HG02870 (cell line): ENCODE measurements at regions not wholly inside any gene's neighbourhood (a gene's known extent, or its start where the extent isn't known, plus 50 kb on each side); places are given as distances from the start of the nearest gene placed in this dataset.
"Not testable (repeated sequence)": the region's sequence is repeated elsewhere in the genome, so short reads cannot be mapped to it uniquely, and the experiment has no call there.

Experiments
- ATAC-seq: cut with Tn5 transposase; IDR thresholded peaks from one replicate; pipeline ENCODE4 v1.9.1; 2021; ENCODE audit warnings: mild to moderate bottlenecking, moderate library complexity; ENCODE audit not compliant: unreplicated experiment

DNA sequence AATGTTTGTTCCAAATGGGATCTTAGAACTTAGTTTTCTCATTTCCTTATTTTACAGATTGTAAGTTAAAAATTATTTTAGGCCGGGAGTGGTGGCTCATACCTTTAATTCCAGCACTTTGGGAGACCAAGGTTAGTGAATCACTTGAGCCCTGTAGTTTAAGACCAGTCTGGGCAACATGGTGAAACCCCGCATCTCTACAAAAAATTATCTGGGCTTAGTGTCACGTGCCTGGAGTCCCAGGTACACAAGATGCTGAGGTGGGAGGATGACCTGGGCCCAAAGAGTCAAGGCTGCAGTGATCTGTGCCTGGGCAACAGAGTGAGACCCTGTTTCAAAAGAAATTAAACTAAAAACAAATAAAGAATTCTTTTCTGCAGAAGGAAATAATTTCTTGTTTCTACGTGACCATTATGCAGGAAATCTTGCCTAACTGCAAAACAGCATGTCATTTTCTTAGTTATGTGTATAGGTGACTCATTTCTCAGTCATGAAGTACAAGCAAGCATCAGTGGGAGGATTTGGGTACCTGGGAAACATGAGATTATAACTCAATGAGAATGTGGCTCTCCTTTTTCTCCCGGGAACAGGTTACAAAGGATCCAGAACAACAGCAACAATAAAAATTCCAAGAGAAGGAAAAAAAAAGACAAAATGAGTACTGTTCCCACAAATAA, 375.1 kb upstream of the ST8SIA4 start:
- no peak for ATAC-seq

DNA sequence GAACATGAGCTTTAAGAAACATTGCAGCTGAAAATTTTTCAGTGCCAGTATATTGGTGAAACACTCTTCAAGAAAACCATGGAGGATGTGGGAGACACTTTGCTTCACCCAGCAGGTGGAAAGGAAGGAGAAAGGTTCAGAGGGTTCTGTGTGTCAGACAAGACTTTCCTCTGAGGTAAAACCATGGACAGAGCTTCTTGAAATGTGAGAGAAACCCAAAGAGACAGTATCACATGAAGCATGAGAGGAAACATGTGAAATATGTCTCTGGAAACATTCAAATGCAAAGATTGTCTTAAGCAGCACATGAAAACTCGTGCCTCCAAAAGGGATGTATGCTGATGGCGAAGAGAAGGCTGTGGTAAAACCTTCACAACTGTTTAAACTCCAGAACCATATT, 368.9 kb upstream of the ST8SIA4 start:
- no peak for ATAC-seq

DNA sequence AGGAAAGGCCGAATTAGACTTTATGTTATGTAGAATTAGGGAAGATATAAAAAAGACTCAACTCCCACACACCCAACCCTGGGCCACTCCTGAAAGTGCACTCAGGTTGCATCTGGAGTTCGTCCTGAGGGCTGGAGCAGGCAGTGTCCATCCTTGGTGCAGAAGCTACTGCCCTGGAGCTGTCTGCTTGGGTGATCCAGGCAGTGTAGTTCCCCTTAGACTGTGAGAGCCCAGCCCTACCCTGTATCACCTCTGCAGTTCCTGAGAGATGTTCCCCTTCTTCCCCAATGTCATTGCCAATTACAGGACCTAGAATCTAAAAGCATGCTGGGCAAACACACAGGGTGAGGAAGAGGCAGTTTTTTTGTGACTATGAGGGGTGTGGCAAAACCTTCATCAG, 368.3 kb upstream of the ST8SIA4 start:
- no peak for ATAC-seq

DNA sequence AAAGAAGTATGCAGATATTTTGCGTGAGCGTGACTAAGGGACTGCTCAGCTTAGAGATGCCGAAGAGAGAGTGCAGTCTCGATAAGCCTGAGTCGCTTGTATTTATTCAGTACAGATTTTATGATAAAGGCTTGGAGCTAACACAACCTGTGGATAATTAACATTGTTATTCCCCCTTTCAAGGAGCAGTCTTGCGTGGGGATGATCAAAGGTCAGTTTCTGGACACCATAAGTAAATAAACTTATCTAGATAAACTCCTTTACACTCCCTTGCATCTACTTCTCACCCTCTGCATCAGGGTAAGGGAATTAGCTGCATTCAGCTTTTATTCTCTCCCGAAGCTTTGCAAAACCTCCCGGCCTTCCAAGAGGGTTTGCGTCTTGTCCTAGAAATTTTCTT, 357.8 kb upstream of the ST8SIA4 start:
- ATAC-seq = no peak

DNA sequence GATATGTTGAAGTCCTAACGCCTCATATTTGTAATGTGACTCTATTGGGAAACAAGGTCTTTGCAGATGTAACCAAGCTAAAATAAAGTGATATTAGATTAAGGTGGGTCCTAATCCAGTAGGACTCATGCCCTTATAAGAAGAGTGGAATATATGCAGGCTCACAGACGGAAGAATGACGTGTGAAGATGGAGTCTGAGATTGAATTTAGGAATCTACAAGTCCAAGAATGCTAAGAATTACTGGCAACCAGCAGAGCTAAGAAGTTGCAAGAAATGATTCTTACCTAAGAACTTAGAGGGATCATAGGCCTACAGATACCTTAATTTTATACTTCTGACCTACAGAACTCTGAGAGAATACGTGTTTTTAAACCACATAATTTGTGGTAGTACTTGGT, 350.0 kb upstream of the ST8SIA4 start:
- no peak for ATAC-seq

DNA sequence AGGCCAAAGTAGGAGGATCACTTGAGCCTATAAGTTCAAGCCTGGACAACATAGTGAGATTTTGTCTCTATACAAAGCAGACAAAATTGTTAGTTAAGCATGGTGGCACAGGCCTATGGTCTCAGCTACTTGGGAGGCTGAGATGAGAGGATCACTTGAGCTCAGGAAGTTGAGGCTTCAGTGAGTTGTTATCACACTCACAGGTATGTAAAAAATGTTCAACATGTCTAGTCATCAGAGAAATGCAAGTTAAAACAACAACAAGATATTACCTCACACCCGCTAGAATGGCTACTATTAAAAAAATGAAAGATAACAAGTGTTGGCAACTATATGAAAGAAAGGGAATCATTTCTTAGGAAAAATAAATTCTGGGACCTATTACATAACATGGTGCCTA, 341.5 kb upstream of the ST8SIA4 start:
- no peak for ATAC-seq

DNA sequence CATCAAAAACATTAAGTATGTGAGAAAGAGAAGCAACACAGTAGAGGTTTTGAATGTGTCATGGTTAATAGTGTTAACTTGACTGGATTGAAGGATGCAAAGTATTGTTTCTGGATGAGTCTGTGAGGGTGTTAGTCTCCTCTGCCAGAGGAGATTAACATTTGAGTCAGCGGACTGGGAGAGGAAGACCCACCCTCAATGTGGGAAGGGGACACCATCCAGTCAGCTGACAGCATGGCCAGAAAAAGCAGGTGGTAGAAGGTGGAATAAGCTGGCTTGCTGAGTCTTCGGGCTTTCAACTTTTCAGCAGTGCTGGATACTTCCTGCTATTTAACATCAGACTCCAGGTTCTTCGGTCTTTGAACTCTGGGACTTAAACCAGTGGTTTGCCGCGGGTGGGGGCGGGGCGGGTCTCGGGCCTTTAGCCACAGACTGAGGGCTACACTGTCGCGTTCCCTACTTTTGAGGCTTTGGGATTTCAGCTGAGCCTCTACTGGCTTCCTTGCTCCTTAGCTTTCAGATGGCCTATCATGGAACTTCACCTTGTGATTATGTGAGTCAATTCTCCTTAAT, 309.9 kb upstream of the ST8SIA4 start:
- ATAC-seq = no peak

DNA sequence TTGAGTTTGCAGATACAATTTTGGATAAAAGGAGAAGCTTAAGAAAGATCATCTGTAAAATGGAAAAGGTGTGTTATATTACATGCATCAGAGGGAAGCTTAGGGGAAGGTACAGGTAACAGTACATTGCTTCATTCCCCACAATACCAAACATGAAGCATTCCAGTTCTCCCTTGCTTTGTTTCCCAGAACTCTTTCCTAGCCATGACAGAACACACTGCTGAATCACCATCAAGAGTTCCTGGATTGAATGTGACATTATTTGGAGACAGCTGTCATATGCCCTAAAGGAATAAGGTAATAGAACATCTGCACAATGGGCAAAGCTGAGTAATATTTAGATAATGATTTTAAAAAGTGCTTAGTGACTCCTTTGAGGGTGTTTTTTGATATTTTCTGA, 303.5 kb upstream of the ST8SIA4 start:
- ATAC-seq = no peak

DNA sequence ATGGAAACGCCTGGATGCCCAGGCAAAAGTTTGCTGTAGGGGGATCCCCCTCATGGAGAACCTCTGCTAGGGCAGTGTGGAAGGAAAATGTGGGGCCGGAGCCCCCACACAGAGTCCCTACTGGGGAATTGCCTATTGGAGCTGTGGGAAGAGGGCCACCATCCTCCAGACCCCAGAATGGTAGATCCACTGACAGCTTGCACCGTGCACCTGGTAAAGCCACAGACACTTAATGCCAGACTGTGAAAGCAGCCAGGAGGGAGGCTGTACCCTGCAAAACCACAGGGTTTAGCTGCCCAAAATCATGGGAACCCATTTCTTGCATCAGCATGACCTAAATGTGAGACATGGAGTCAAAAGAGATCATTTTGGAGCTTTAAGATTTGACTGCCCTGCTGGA, 302.0 kb upstream of the ST8SIA4 start:
- not testable (repeated sequence) for ATAC-seq

DNA sequence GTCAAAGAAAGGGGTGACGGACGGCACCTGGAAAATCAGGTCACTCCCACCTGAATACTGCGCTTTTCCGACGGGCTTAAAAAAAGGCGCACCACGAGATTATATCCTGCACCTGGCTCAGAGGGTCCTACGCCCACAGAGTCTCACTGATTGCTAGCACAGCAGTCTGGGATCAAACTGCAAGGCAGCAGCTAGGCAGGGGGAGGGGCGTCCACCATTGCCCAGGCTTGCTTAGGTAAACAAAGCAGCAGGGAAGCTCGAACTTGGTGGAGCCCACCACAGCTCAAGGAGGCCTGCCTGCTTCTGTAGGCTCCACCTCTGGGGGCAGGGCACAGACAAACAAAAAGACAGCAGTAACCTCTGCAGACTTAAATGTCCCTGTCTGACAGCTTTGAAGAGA, 277.3 kb upstream of the ST8SIA4 start:
- not testable (repeated sequence) for ATAC-seq

DNA sequence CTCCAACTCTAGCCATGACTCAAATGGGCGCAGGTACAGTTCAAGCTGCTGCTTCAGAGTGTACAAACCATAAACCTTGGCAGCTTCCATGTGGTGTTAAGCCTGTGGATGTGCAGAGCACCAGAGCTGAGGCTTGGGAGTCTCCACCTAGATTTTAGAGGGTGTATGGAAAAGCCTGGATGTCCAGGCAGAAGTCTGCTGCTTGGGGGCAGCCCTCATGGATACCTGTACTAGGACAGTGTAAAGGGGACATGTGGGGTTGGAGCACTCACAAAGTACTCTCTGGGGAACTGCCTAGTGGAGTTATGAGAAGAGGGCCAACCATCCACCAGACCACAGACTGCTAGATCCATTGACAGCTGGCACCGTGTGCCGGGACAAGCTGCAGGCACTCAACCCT, 273.5 kb upstream of the ST8SIA4 start:
- ATAC-seq = no peak

DNA sequence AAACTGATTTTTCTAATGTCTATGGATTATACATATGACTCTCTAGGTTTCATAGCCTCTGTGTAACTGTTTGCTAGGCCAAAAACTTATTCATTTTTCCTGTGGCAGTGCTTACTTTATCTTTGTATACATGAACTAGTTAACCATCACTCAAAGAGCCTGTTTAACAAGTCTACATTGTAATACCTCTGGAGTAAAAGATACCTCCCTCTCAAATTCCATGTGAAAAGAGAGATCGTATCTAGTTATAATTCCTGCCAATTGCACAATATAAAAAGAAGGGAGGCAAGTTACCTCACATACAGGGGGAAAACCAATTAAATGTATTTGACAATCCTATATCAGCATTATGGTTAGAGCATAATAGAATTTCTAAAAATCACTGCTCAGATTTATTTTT, 271.9 kb upstream of the ST8SIA4 start:
- ATAC-seq = no peak

DNA sequence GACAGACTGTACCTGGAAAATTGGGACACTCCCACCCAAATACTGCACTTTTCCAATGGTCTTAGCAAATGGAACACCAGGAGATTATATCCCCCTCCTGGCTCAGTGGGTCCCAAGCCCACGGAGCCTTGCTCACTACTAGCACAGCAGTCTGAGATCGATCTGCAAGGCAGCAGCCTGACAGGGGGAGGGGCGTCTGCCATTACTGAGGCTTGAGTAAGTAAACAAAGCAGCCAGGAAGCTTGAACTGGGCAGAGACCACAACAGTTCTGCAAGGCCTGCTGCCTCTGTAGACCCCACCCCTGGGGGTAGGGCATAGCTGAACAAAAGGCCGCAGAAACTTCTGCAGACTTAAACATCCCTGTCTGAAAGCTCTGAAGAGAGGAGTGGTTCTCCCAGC, 260.0 kb upstream of the ST8SIA4 start:
- no peak for ATAC-seq

DNA sequence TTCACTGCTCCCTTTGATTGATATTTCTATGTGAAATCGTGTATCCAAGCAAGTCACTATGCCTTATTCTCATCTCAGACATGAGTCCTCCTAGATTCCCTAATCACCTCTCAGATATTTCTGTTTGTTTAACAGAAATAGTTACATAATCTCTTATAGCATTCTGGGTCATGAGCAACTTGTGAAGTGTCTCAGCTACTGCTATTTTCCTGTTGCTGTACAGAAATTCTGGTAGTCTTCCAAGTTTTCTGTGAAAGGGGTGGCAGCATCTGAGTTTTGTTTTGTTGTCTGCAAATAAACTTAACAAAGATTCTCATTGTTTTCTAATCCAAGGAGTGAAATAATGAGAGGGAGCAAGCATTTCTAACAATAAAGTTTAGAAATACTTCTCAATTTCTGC, 256.9 kb upstream of the ST8SIA4 start:
- no peak for ATAC-seq

DNA sequence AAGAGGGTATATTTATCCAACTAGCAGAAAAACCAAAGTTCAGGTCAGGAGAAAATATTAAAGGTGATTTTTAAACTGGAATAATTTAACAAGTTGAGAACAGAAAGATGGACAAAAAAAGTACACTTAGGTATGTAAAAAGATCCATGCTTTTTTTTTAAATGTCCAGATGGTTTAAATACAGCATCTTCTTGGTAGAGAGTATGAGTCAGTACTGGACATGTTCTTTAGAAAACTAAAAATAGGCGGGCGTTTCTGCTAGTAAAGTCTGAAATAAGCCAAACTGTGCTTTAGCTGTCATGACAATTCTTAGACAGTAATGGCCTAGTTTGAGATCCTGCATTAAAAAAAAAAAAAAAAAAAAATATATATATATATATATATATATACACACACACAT, 255.9 kb upstream of the ST8SIA4 start:
- ATAC-seq = no peak

DNA sequence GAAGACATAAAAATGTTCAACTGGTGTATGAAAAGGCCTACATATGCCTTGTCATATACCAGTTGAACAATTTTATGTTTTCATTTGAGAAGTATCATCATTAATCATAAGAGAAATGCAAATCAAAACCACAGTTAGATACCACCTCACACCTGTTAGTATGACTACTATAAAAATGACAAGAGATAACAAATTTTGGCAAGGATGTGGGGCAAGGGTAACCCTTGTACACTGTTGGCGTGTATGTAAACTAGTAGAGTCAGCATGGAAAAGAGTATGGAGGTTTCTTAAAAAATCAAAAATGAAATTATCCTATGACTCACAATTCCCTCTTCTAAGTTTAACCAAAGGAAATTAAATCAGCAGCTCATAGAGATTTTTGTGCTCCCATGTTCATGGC, 250.4 kb upstream of the ST8SIA4 start:
- no peak for ATAC-seq

DNA sequence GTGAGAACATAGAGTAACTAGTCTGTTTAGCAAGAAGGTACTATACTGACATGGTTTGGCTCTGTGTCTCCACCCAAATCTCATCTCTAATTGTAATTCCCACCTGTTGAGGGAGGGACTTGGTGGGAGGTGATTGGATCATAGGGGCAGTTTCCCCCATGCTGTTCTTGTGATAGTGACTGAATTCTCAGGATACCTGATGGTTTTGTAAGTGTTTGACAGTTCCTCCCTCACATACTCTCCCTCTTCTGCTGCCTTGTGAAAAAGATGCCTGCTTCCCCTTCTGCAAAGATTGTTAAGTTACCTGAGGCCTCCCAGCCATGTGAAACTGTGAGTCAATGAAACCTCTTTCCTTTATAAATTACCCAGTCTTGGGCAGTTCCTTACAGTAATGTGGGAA, 240.4 kb upstream of the ST8SIA4 start:
- ATAC-seq = no peak

DNA sequence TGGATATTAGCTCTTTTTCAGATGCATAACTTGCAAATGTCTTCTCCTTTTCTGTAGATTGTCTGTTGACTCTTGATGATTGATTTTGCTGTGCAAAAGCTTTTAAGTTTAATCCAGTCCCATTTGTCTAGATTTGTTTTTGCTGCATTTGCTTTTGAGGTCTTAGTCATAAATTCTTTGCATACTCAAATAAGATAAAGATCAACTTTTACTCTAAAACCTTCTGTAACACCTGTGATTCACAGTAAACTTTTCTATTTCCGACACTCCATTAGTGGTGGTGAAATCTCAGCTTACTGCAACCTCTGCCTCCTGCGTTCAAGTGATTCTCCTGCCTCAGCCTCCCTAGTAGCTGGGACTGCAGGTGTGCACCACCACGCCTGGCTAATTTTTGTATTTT, 239.0 kb upstream of the ST8SIA4 start:
- ATAC-seq = no peak

DNA sequence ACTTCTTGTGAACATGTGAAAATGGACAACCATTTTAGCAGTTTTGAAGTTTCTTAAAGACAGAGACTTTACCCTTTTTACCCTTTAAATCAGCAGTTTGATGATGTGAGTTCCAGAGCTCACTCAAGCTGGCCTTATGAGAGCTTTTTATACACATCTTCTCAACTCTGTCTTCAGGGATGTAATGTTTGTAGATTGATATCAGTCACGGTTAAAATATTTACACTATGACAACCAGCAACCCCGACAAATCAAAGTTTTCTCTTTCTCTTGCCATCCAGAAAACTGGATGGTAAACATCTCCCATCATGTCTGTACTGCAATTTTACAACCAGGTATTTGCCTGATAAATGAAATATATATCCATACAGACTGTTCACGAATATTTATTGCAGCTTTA, 233.4 kb upstream of the ST8SIA4 start:
- no peak for ATAC-seq

DNA sequence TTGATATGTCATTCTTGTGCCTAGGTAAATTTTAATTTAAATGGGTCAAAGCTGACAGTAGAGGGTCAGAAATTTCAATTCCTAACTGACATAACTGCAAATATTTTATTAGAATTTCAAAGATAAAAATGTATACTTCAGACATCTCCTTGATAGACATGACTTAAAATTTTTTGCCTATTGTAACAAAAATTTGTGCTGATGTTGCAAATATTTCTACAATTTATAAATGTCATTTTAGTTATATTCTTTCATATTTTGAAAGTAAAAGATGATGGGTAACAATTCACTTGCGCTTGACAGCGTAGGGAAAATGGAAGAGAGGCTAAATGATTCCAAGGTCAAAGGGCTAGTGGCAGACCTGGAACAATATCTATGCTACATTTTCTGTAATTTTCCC, 220.3 kb upstream of the ST8SIA4 start:
- no peak for ATAC-seq

DNA sequence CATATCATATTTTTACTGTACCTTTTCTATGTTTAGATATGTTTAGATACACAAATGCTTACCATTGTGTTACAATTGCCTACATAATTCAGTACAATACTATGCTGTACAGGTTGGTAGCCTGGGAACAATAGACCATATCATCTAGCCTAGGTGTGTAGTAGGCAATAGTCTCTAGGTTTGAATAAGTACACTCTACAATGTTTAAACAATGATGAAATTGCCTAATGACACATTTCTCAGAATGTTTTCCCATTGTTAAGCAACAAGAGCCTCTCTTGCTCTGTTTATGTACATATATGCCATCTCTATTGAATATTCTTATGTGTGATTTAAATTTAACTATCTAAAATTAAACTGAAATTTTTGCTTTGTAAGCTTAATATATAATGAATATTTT, 209.6 kb upstream of the ST8SIA4 start:
- no peak for ATAC-seq

DNA sequence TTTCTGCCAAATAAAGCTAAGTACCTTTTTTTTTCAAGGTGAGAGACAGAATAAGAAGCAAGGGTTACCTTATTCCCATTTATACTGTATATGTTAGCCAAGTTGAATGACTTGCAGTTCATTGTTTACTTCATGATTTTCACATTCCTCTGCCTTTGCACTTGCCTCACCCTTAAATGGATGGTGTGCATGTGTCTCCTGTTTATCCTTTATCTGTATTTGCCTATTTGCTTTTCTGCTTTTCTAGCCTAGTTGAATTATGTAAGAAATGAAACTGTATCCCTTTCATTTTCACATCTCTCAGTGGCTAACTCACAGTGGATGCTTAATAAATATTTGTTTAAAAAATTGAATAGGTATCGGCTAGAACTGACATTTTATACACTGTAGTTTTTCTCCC, 200.8 kb upstream of the ST8SIA4 start:
- ATAC-seq = no peak

DNA sequence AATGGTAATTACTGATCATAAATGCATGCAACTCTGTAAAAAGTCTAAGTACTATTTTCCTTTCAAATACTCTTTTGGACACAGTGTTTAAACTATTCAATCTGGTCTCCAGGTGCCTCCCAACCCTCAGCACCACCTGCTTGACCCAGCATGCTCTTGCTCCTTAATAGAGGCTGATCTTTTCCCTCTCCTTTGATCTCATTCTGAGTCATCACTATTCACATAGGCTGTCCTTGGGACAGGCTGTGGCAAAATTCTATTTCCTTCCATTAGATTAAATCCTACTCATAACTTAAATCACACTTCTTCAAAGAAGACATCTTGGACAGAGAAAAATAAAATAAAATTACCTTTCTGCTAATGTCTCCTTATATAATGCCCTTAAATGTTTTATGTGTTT, 199.4 kb upstream of the ST8SIA4 start:
- no peak for ATAC-seq
